ENCODE measurements at regions not wholly inside any gene's neighbourhood (a gene's known extent, or its start where the extent isn't known, plus 50 kb on each side); places are given as distances from the start of the nearest gene placed in this dataset.

DNA sequence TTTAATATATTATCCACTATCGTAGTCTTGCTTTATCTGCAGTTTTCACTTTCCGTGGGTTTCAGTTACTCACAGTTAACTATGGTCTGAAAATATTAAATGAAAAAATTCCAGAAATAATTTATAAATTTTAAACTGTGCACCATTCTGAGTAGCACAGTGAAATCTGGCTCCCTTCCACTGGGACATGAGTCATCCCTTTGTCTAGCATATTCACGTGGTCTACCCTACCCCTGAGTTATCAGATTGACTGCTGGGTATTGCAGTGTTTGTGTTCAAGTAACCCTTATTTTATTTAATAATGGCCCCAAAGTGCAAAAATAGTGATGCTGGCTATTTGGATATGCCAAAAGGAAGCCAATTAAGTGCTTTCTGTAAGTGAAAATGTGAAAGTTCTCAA lies 539.5 kb upstream of the AGTR1 start:
- no peak overlapping the region for H3K27ac ChIP-seq (ENCODE audit: low read depth, low read length)
- H4K20me1 ChIP-seq (ENCODE audit: low read depth, low read length) = no peaks in the 10 kb centered on the region
- no peaks in the 10 kb centered on the region for H3K79me2 ChIP-seq (ENCODE audit: insufficient read depth, low read length)
- H2AFZ ChIP-seq (ENCODE audit: low read depth, low read length, severe bottlenecking) = no peak overlapping the region
- H3K9ac ChIP-seq (ENCODE audit: low read length) = no peak overlapping the region
- H3K9me3 ChIP-seq (ENCODE audit: insufficient read depth, low read length) = no peaks in the 10 kb centered on the region
- H3K9me2 ChIP-seq (replicated peaks; ENCODE audit: insufficient read depth, low read length) = no peaks in the 10 kb centered on the region
- H3K27me3 ChIP-seq (ENCODE audit: low read length) = no peaks in the 10 kb centered on the region
- no peak overlapping the region for H3K4me3 ChIP-seq (ENCODE audit: insufficient read depth, low read length, poor library complexity, severe bottlenecking)
- no peaks in the 10 kb centered on the region for H3K36me3 ChIP-seq (ENCODE audit: low read length)
- H3F3A ChIP-seq (ENCODE audit: insufficient read depth) = no peaks in the 10 kb centered on the region
- TF ChIP-seq EZH2phosphoT487 (conservative IDR thresholded peaks at IDR 0.05; ENCODE audit: low read length) = no peak
- TF ChIP-seq, protein P1, sequence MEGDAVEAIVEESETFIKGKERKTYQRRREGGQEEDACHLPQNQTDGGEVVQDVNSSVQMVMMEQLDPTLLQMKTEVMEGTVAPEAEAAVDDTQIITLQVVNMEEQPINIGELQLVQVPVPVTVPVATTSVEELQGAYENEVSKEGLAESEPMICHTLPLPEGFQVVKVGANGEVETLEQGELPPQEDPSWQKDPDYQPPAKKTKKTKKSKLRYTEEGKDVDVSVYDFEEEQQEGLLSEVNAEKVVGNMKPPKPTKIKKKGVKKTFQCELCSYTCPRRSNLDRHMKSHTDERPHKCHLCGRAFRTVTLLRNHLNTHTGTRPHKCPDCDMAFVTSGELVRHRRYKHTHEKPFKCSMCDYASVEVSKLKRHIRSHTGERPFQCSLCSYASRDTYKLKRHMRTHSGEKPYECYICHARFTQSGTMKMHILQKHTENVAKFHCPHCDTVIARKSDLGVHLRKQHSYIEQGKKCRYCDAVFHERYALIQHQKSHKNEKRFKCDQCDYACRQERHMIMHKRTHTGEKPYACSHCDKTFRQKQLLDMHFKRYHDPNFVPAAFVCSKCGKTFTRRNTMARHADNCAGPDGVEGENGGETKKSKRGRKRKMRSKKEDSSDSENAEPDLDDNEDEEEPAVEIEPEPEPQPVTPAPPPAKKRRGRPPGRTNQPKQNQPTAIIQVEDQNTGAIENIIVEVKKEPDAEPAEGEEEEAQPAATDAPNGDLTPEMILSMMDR (IDR thresholded peaks at IDR 0.05; ENCODE audit: insufficient read depth, low read length, poor library complexity, severe bottlenecking) = no peak
- H3K4me2 ChIP-seq (ENCODE audit: low read depth, low read length, poor library complexity, severe bottlenecking) = no peak overlapping the region

DNA sequence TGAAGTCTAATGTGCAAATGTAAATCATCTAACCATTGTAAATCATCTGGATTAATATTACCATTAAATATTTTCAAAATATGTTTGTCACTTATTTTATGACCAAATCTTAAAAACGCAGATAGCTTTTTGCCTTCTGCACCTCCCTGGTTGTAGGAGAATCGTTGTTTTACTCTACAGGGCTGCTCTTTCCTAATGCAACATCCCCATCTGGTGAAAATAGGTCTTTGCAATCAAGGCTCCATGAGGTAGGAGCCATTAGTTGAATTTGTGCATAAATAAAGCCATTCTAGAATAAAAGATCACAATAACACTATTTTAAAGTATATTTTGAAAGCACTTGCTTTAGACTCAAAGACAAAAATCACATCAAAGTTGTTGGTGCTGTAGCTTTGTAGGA lies 535.6 kb upstream of the AGTR1 start:
- Histone ChIP-seq H3K4me2 (ENCODE audit: low read depth, low read length, poor library complexity, severe bottlenecking) (no peak overlapping the region), H3K27me3 (ENCODE audit: low read length) (no peaks in the 10 kb centered on the region), H2AFZ (ENCODE audit: low read depth, low read length, severe bottlenecking) (no peak overlapping the region), H3F3A (ENCODE audit: insufficient read depth) (no peaks in the 10 kb centered on the region), H3K9me2 (replicated peaks; ENCODE audit: insufficient read depth, low read length) (no peaks in the 10 kb centered on the region), H3K4me3 (ENCODE audit: insufficient read depth, low read length, poor library complexity, severe bottlenecking) (no peak overlapping the region), H3K27ac (ENCODE audit: low read depth, low read length) (no peak overlapping the region), H4K20me1 (ENCODE audit: low read depth, low read length) (no peaks in the 10 kb centered on the region), H3K79me2 (ENCODE audit: insufficient read depth, low read length) (no peaks in the 10 kb centered on the region), H3K36me3 (ENCODE audit: low read length) (no peaks in the 10 kb centered on the region), H3K9me3 (ENCODE audit: insufficient read depth, low read length) (no peaks in the 10 kb centered on the region), H3K9ac (ENCODE audit: low read length) (no peak overlapping the region)
- TF ChIP-seq, protein P1 (IDR thresholded peaks at IDR 0.05; ENCODE audit: insufficient read depth, low read length, poor library complexity, severe bottlenecking) = no peak
- no peak for TF ChIP-seq EZH2phosphoT487 (conservative IDR thresholded peaks at IDR 0.05; ENCODE audit: low read length)

DNA sequence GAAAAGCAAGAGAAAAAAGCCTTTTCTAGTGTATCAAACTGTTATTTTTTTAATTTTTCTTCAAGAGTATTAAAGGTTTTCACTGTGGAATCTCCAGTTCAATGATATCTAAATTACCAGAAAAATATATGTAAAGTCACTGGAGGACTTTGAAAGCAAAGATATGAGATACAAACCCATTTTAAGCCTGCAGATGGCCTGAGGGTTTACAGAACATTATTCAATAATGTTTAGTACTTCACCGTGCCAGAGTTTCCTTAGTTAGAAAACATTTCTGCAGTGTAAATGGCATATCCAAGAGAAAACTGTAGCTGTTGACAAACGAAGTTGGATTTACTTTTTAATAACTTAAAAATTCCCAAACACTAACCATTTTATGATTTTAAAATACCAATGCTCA lies 529.4 kb upstream of the AGTR1 start:
- Histone ChIP-seq H3K9ac (ENCODE audit: low read length) (no peak overlapping the region), H3K27ac (ENCODE audit: low read depth, low read length) (no peak overlapping the region), H3K36me3 (ENCODE audit: low read length) (no peaks in the 10 kb centered on the region), H3K27me3 (ENCODE audit: low read length) (no peaks in the 10 kb centered on the region), H2AFZ (ENCODE audit: low read depth, low read length, severe bottlenecking) (no peak overlapping the region), H3K9me3 (ENCODE audit: insufficient read depth, low read length) (no peaks in the 10 kb centered on the region), H3K4me2 (ENCODE audit: low read depth, low read length, poor library complexity, severe bottlenecking) (no peak overlapping the region), H3K9me2 (replicated peaks; ENCODE audit: insufficient read depth, low read length) (no peaks in the 10 kb centered on the region), H3K79me2 (ENCODE audit: insufficient read depth, low read length) (no peaks in the 10 kb centered on the region), H3K4me3 (ENCODE audit: insufficient read depth, low read length, poor library complexity, severe bottlenecking) (no peak overlapping the region), H4K20me1 (ENCODE audit: low read depth, low read length) (no peaks in the 10 kb centered on the region), H3F3A (ENCODE audit: insufficient read depth) (no peaks in the 10 kb centered on the region)
- TF ChIP-seq EZH2phosphoT487 (conservative IDR thresholded peaks at IDR 0.05; ENCODE audit: low read length) = no peak
- TF ChIP-seq, protein P1 (IDR thresholded peaks at IDR 0.05; ENCODE audit: insufficient read depth, low read length, poor library complexity, severe bottlenecking) = no peak

DNA sequence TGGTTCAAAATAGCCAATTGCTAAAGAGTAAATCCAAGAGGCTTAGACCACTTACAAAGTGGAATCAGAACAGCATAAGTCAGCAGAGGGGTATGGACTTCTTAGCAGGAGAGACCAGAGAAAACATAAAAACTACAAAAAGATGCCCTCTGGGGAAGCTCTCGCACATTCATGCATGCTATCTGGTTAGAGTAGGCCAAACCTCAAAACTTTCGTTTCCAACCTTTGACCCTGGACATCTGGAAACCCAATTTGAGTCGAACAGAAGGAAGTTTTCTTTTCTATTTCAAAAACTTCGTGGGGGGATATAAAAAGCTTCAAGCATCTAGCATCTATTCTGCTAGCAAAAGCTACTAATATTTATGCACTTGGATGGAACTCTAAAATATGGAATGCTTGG lies 523.9 kb upstream of the AGTR1 start:
- no peaks in the 10 kb centered on the region for H3K27me3 ChIP-seq (ENCODE audit: low read length)

More for the DNA sequence above, 523.9 kb upstream of the AGTR1 start:
- H3K79me2 ChIP-seq (ENCODE audit: insufficient read depth, low read length) = no peaks in the 10 kb centered on the region
- no peaks in the 10 kb centered on the region for H4K20me1 ChIP-seq (ENCODE audit: low read depth, low read length)
- H3K27ac ChIP-seq (ENCODE audit: low read depth, low read length) = no peak overlapping the region
- no peaks in the 10 kb centered on the region for H3F3A ChIP-seq (ENCODE audit: insufficient read depth)
- H2AFZ ChIP-seq (ENCODE audit: low read depth, low read length, severe bottlenecking) = no peak overlapping the region
- no peaks in the 10 kb centered on the region for H3K9me3 ChIP-seq (ENCODE audit: insufficient read depth, low read length)
- H3K9ac ChIP-seq (ENCODE audit: low read length) = no peak overlapping the region
- no peak for TF ChIP-seq EZH2phosphoT487 (conservative IDR thresholded peaks at IDR 0.05; ENCODE audit: low read length)
- TF ChIP-seq, protein P1 (IDR thresholded peaks at IDR 0.05; ENCODE audit: insufficient read depth, low read length, poor library complexity, severe bottlenecking) = no peak
- H3K9me2 ChIP-seq (replicated peaks; ENCODE audit: insufficient read depth, low read length) = no peaks in the 10 kb centered on the region
- H3K36me3 ChIP-seq (ENCODE audit: low read length) = no peaks in the 10 kb centered on the region
- H3K4me3 ChIP-seq (ENCODE audit: insufficient read depth, low read length, poor library complexity, severe bottlenecking) = no peak overlapping the region
- H3K4me2 ChIP-seq (ENCODE audit: low read depth, low read length, poor library complexity, severe bottlenecking) = no peak overlapping the region
